GM12878 (cell line): ENCODE measurements at regions not wholly inside any gene's neighbourhood (a gene's known extent, or its start where the extent isn't known, plus 50 kb on each side); places are given as distances from the start of the nearest gene placed in this dataset.

Experiments
- ATAC-seq: fragments of 200-7000 bp; cut with Tn5 transposase; 3 replicates; pipeline ENCODE4 v1.9.1; 2020; ENCODE audit warnings: mild to moderate bottlenecking, moderate library complexity
- BruUV-seq: library from RNA; stranded (reverse); fragments of 400-500 nt; replicated peaks from 2 replicates; lab custom pipeline; 2021; lab: Mats Ljungman, UMichigan
- CTCF ChIA-PET: fragments of 300-600 bp; sonication (Branson Sonifier 250); formaldehyde crosslinking; extraction: SDS; loops from one replicate; lab custom pipeline; 2021; ENCODE audit warnings: inconsistent platforms; lab: Yijun Ruan, JAX
- POLR2A ChIA-PET: fragments of 350-600 bp; formaldehyde crosslinking; extraction: SDS; loops from one replicate; lab custom pipeline; 2021; ENCODE audit warnings: inconsistent platforms; lab: Charles Lee
- RAD21 ChIA-PET: fragments of 300-600 bp; sonication (Branson Sonifier 250); formaldehyde crosslinking; loops from one replicate; lab custom pipeline; 2023; ENCODE audit warnings: antibody characterized with exemption; ENCODE audit not compliant: unreplicated experiment; lab: Charles Lee
- SMC1A ChIA-PET: fragments of 300-600 bp; sonication (Branson Sonifier 250); formaldehyde crosslinking; loops from one replicate; lab custom pipeline; 2023; ENCODE audit not compliant: unreplicated experiment, uncharacterized antibody; lab: Charles Lee
- DNase-seq: peaks from one replicate; pipeline ENCODE4 v3.0.0-alpha.2; 2011; ENCODE audit warnings: low read depth, low spot score
- FAIRE-seq: peaks from 3 replicates; lab custom pipeline; 2011; peaks lifted over from hg19 to GRCh38; lab: Jason Lieb, UNC
- H2AFZ ChIP-seq: 2 replicates; pipeline ENCODE4 v1.6.0; 2011; ENCODE audit warnings: low read depth, low read length, control low read depth; ENCODE audit not compliant: control insufficient read depth
- H3K27ac ChIP-seq: 2 replicates; pipeline ENCODE4 v1.5.1; 2011; ENCODE audit warnings: control low read depth; ENCODE audit not compliant: control insufficient read depth, insufficient read depth
- H3K27me3 ChIP-seq, 2 experiments: replicated peaks in 1 of 2; 2 replicates each; pipeline versions ENCODE4 v1.6.0 to v1.6.1; 2011; ENCODE audit warnings: low read length in 1 of 2; ENCODE audit not compliant: control insufficient read depth in 2 of 2, insufficient read depth in 2 of 2
- H3K36me3 ChIP-seq, 2 experiments: 2 replicates each; pipeline ENCODE4 v1.5.1; 2011; ENCODE audit warnings: low read length in 1 of 2; ENCODE audit not compliant: control insufficient read depth in 2 of 2, insufficient read depth in 2 of 2
- H3K4me1 ChIP-seq: 2 replicates; pipeline ENCODE4 v1.6.1; 2011; ENCODE audit warnings: mild to moderate bottlenecking, low read length, moderate library complexity, mixed read lengths; ENCODE audit not compliant: control insufficient read depth, insufficient read depth
- H3K4me2 ChIP-seq: 2 replicates; pipeline ENCODE4 v1.6.0; 2011; ENCODE audit warnings: control low read depth; ENCODE audit not compliant: control insufficient read depth, insufficient read depth
- H3K4me3 ChIP-seq: fragments of 200-600 bp; sonication (generic); 2 replicates; pipeline ENCODE4 v1.5.1; 2016
- H3K79me2 ChIP-seq: 2 replicates; pipeline ENCODE4 v1.6.0; 2011; ENCODE audit warnings: low read length; ENCODE audit not compliant: control insufficient read depth, insufficient read depth
- H3K9ac ChIP-seq: 2 replicates; pipeline ENCODE4 v1.8.0; 2011; ENCODE audit warnings: low read length, control low read depth, mixed read lengths; ENCODE audit not compliant: control insufficient read depth, insufficient read depth
- H3K9me3 ChIP-seq: replicated peaks from 3 replicates; pipeline ENCODE4 v1.5.1; 2011; ENCODE audit warnings: mild to moderate bottlenecking, low read length; ENCODE audit not compliant: control insufficient read depth, insufficient read depth
- H4K20me1 ChIP-seq: 2 replicates; pipeline ENCODE4 v1.6.0; 2011; ENCODE audit not compliant: control insufficient read depth, insufficient read depth
- CREB1 ChIP-seq: IDR thresholded peaks from 2 replicates; pipeline ENCODE4 v1.6.1; 2012; ENCODE audit warnings: low read depth, mild to moderate bottlenecking, inconsistent platforms
- CTCF ChIP-seq, 3 experiments: IDR thresholded peaks in 2 of 3; conservative IDR thresholded peaks in 1 of 3; 2 replicates each; pipeline ENCODE4 v1.5.1; 2011; ENCODE audit warnings: low read depth in 3 of 3, low read length in 3 of 3, mild to moderate bottlenecking in 3 of 3, control low read depth in 2 of 3, moderate library complexity in 2 of 3, inconsistent platforms in 1 of 3, mixed read lengths in 1 of 3; ENCODE audit not compliant: control insufficient read depth in 2 of 3, insufficient read depth in 1 of 3; ENCODE audit errors: extremely low read depth in 1 of 3
- FOXK2 ChIP-seq: fragments of 450-650 bp; IDR thresholded peaks from 2 replicates; pipeline ENCODE4 v1.6.1; 2017; ENCODE audit warnings: mild to moderate bottlenecking, moderate library complexity
- HCFC1 ChIP-seq: fragments of 150-350 bp; IDR thresholded peaks from 2 replicates; pipeline ENCODE4 v1.6.1; 2014; ENCODE audit warnings: low read length
- KAT2A ChIP-seq: conservative IDR thresholded peaks from 2 replicates; pipeline ENCODE4 v1.6.1; 2011; ENCODE audit warnings: low read depth, low read length; ENCODE audit not compliant: control insufficient read depth
- SPI1 ChIP-seq: IDR thresholded peaks from 2 replicates; pipeline ENCODE4 v1.6.1; 2011; ENCODE audit warnings: low read depth, mild to moderate bottlenecking, low read length, moderate library complexity, borderline replicate concordance; ENCODE audit not compliant: insufficient read depth
- STAT1 ChIP-seq: fragments of 450-650 bp; conservative IDR thresholded peaks from 2 replicates; pipeline ENCODE4 v1.6.1; 2014; ENCODE audit warnings: antibody characterized with exemption, mild to moderate bottlenecking
- TCF12 ChIP-seq: IDR thresholded peaks from 2 replicates; pipeline ENCODE4 v1.6.1; 2011; ENCODE audit warnings: low read depth, mild to moderate bottlenecking, low read length
- TCF3 ChIP-seq: IDR thresholded peaks from 2 replicates; pipeline ENCODE4 v1.6.1; 2012; ENCODE audit warnings: low read depth, mild to moderate bottlenecking, low read length, borderline replicate concordance; ENCODE audit not compliant: insufficient read depth
- ZNF217 ChIP-seq: fragments of 450-650 bp; IDR thresholded peaks from 2 replicates; pipeline ENCODE4 v1.6.1; 2017; ENCODE audit warnings: antibody characterized with exemption, mild to moderate bottlenecking
- ZNF384 ChIP-seq: IDR thresholded peaks from 2 replicates; pipeline ENCODE4 v1.6.1; 2012; ENCODE audit warnings: low read depth, mild to moderate bottlenecking, low read length, improper control_type of control experiment, borderline replicate concordance
- ZNF687 ChIP-seq: fragments of 450-650 bp; IDR thresholded peaks from 2 replicates; pipeline ENCODE4 v1.6.1; 2017; ENCODE audit warnings: mild to moderate bottlenecking, moderate library complexity
- WGBS: methylation state at CpG from one replicate; pipeline ENCODE4 v1.1.6; 2016; ENCODE audit warnings: low lambda C conversion rate; ENCODE audit not compliant: insufficient replicate concordance, insufficient coverage; ENCODE audit errors: missing lambda C conversion rate; 5-methylcytosine and 5-hydroxymethylcytosine counted together
- in situ Hi-C: fragments of 300-500 bp; cut with MboI; formaldehyde crosslinking; loops from 9 replicates; pipeline ENCODE4 v1.14.3; 2018; ENCODE audit warnings: mixed read lengths
- intact Hi-C: fragments of 100-400 bp; cut with micrococcal nuclease; formaldehyde crosslinking; loops from one replicate; pipeline ENCODE4 v1.14.2; 2022; ENCODE audit not compliant: unreplicated experiment
- TF ChIP-seq, protein P1 (sequence below): IDR thresholded peaks from 2 replicates; pipeline ENCODE4 v1.6.1; 2012; ENCODE audit warnings: mild to moderate bottlenecking, low read depth, low read length

DNA sequence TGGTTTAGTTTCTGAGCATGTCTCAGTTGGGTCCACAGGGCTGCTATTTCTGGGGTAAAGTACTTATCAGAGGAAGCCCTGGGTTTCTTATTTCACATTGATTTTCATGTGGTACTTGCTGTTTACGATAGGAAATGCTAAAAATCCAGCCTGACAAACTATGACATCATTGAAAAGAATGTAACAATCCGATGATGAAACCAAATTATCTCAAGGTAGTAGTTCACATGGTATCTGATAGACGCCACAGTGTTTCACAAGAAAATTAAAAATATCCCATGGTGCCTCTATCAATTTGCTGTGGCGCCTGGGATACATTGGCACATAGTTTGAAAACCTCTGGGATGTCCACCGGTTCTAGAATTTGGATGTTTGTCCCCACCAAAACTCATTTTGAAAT is 418.9 kb upstream of the RPS6KA3 start:
- ChIA-PET POLR2A (no interaction called here), RAD21 (no interaction called here), SMC1A (no interaction called here), CTCF (no interaction called here)
- Histone ChIP-seq H3K4me1 (no peaks in the 10 kb centered on the region), H3K27me3 (no peaks in the 10 kb centered on the region), H3K9ac (no peak overlapping the region), H3K36me3 (no peaks in the 10 kb centered on the region), H3K9me3 (no peaks in the 10 kb centered on the region), H3K4me3 (no peak overlapping the region), H3K79me2 (no peaks in the 10 kb centered on the region), H2AFZ (no peak overlapping the region), H3K27ac (no peak overlapping the region), H4K20me1 (no peaks in the 10 kb centered on the region), H3K4me2 (no peak overlapping the region)
- ATAC-seq: no peak
- TF ChIP-seq ZNF687 (no peak), ZNF384 (no peak), ZNF217 (no peak), FOXK2 (no peak), SPI1 (no peak), CTCF (IDR thresholded peaks at IDR 0.05 in 2 of 3, conservative IDR thresholded peaks at IDR 0.05 in 1 of 3; ENCODE audit: control insufficient read depth in 2 of 3, extremely low read depth in 1 of 3, insufficient read depth in 1 of 3, low read depth in 3 of 3, low read length in 3 of 3) (no peak), STAT1 (no peak), TCF3 (no peak), HCFC1 (no peak), KAT2A (no peak), TCF12 (no peak), CREB1 (no peak)
- TF ChIP-seq, protein P1, sequence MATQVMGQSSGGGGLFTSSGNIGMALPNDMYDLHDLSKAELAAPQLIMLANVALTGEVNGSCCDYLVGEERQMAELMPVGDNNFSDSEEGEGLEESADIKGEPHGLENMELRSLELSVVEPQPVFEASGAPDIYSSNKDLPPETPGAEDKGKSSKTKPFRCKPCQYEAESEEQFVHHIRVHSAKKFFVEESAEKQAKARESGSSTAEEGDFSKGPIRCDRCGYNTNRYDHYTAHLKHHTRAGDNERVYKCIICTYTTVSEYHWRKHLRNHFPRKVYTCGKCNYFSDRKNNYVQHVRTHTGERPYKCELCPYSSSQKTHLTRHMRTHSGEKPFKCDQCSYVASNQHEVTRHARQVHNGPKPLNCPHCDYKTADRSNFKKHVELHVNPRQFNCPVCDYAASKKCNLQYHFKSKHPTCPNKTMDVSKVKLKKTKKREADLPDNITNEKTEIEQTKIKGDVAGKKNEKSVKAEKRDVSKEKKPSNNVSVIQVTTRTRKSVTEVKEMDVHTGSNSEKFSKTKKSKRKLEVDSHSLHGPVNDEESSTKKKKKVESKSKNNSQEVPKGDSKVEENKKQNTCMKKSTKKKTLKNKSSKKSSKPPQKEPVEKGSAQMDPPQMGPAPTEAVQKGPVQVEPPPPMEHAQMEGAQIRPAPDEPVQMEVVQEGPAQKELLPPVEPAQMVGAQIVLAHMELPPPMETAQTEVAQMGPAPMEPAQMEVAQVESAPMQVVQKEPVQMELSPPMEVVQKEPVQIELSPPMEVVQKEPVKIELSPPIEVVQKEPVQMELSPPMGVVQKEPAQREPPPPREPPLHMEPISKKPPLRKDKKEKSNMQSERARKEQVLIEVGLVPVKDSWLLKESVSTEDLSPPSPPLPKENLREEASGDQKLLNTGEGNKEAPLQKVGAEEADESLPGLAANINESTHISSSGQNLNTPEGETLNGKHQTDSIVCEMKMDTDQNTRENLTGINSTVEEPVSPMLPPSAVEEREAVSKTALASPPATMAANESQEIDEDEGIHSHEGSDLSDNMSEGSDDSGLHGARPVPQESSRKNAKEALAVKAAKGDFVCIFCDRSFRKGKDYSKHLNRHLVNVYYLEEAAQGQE: no peak
- no peak for DNase-seq
- in situ Hi-C loops (no loop called here), intact Hi-C loops (no loop called here)
- BruUV-seq: no TSS peak
- FAIRE-seq: no peak
- WGBS: 50% methylated on average over 5 of the region's 5 CpGs
